ENCODE measurements at regions not wholly inside any gene's neighbourhood (a gene's known extent, or its start where the extent isn't known, plus 50 kb on each side); places are given as distances from the start of the nearest gene placed in this dataset.

DNA sequence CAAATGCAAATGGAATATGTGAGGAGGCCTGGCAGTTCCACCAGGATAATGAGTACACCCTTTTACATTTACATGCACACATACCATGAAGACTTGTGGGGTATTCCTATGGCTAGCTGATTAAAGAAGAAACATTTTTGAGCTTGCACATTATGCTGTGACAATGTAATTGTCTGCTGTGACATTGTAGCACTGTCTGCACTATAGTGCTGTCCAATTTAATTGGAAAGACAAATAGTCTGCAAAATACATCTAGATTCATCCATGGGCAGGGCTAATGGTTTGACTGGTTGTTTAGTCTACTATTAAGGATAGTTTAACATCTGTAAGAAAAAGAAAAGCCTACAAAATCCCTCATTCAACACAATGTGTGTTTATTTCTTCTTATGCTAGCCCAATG, 1005.6 kb upstream of the LRFN5 start:
- no peak for TF ChIP-seq CTCF (IDR thresholded peaks at IDR 0.05)
- TF ChIP-seq POLR2A (IDR thresholded peaks at IDR 0.05) = no peak
